ENCODE measurements at regions not wholly inside any gene's neighbourhood (a gene's known extent, or its start where the extent isn't known, plus 50 kb on each side); places are given as distances from the start of the nearest gene placed in this dataset.

DNA sequence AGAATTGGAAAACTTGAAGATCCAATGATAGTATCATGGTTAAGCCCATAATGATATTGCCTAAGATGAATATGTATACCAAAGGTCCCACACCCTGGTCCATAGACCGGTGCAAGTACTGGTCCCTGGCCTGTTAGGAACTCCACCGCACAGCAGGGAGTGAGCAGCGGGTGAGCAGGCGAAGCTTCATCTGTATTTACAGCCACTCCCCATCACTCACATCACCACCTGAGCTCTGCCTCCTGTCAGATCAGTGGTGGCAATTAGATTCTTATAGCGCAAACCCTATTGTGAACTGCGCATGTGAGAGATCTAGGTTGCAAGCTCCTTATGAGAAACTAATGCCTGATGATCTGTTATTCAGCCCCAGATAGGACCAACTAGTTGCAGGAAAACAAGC lies 402.4 kb downstream of the EPHA4 start:
- TF ChIP-seq, protein P1, sequence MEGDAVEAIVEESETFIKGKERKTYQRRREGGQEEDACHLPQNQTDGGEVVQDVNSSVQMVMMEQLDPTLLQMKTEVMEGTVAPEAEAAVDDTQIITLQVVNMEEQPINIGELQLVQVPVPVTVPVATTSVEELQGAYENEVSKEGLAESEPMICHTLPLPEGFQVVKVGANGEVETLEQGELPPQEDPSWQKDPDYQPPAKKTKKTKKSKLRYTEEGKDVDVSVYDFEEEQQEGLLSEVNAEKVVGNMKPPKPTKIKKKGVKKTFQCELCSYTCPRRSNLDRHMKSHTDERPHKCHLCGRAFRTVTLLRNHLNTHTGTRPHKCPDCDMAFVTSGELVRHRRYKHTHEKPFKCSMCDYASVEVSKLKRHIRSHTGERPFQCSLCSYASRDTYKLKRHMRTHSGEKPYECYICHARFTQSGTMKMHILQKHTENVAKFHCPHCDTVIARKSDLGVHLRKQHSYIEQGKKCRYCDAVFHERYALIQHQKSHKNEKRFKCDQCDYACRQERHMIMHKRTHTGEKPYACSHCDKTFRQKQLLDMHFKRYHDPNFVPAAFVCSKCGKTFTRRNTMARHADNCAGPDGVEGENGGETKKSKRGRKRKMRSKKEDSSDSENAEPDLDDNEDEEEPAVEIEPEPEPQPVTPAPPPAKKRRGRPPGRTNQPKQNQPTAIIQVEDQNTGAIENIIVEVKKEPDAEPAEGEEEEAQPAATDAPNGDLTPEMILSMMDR (IDR thresholded peaks at IDR 0.05): no peak
- TF ChIP-seq ZFX (IDR thresholded peaks at IDR 0.05; ENCODE audit: borderline replicate concordance): no peak

Data from 22Rv1 (cell line).